PC-3 (cell line): ENCODE measurements at regions not wholly inside any gene's neighbourhood (a gene's known extent, or its start where the extent isn't known, plus 50 kb on each side); places are given as distances from the start of the nearest gene placed in this dataset.

Source experiments
- ATAC-seq: fragments of 200-7000 bp; cut with Tn5 transposase; 2 replicates; pipeline ENCODE4 v1.9.1; 2020; ENCODE audit warnings: mild to moderate bottlenecking, moderate library complexity
- BruUV-seq: library from RNA; stranded (reverse); fragments of 400-500 nt; replicated peaks from 2 replicates; lab custom pipeline; 2021; lab: Mats Ljungman, UMichigan
- CTCF ChIA-PET: fragments of 300-600 bp; sonication (Branson Sonifier 250); formaldehyde crosslinking; loops from one replicate; lab custom pipeline; 2022; ENCODE audit warnings: antibody characterized with exemption; lab: Charles Lee
- POLR2A ChIA-PET: fragments of 300-600 bp; sonication (Branson Sonifier 250); formaldehyde crosslinking; loops from one replicate; lab custom pipeline; 2022; ENCODE audit warnings: antibody characterized with exemption; ENCODE audit not compliant: unreplicated experiment; lab: Charles Lee
- DNase-seq: peaks from one replicate; pipeline ENCODE4 v3.0.0-alpha.2; 2015
- H2AFZ ChIP-seq: fragments of 300-600 bp; sonication (generic); 2 replicates; pipeline ENCODE4 v1.6.0; 2016; ENCODE audit warnings: antibody characterized with exemption, low read length
- H3F3A ChIP-seq: fragments of 300-600 bp; sonication (generic); one replicate; pipeline ENCODE4 v1.6.0; 2017; ENCODE audit warnings: antibody characterized with exemption, low read length, control low read depth, mild to moderate bottlenecking; ENCODE audit not compliant: unreplicated experiment
- H3K27ac ChIP-seq: fragments of 300-600 bp; sonication (generic); 2 replicates; pipeline ENCODE4 v1.5.1; 2016; ENCODE audit warnings: mild to moderate bottlenecking, low read length
- H3K27me3 ChIP-seq: fragments of 300-600 bp; sonication (generic); 2 replicates; pipeline ENCODE4 v1.6.1; 2016; ENCODE audit warnings: low read length, mixed read lengths
- H3K36me3 ChIP-seq: fragments of 300-600 bp; sonication (generic); 2 replicates; pipeline ENCODE4 v1.6.1; 2016; ENCODE audit warnings: low read depth, mixed run types, low read length, mixed read lengths
- H3K4me1 ChIP-seq: fragments of 300-600 bp; sonication (generic); 2 replicates; pipeline ENCODE4 v1.5.1; 2016; ENCODE audit warnings: low read length; ENCODE audit not compliant: insufficient read depth
- H3K4me2 ChIP-seq: fragments of 300-600 bp; sonication (generic); 2 replicates; pipeline ENCODE4 v1.6.0; 2016; ENCODE audit warnings: low read length
- H3K4me3 ChIP-seq: fragments of 300-600 bp; sonication (generic); 2 replicates; pipeline ENCODE4 v1.5.1; 2016; ENCODE audit warnings: mild to moderate bottlenecking, low read length, mixed read lengths
- H3K79me2 ChIP-seq: fragments of 300-600 bp; sonication (generic); 2 replicates; pipeline ENCODE4 v1.6.1; 2017; ENCODE audit warnings: low read length, mixed read lengths
- H3K9ac ChIP-seq: fragments of 300-600 bp; sonication (generic); 2 replicates; pipeline ENCODE4 v1.6.0; 2016; ENCODE audit warnings: mild to moderate bottlenecking, low read length
- H3K9me2 ChIP-seq: fragments of 300-600 bp; sonication (generic); replicated peaks from 2 replicates; pipeline ENCODE4 v1.6.1; 2016; ENCODE audit warnings: mixed run types, low read length, mixed read lengths
- H3K9me3 ChIP-seq: fragments of 300-600 bp; sonication (generic); 2 replicates; pipeline ENCODE4 v1.6.1; 2016; ENCODE audit warnings: low read length, mixed read lengths
- H4K20me1 ChIP-seq: fragments of 300-600 bp; sonication (generic); 2 replicates; pipeline ENCODE4 v1.6.1; 2016; ENCODE audit warnings: low read length, mixed read lengths
- EZH2 ChIP-seq: fragments of 300-600 bp; sonication (generic); IDR thresholded peaks from one replicate; pipeline ENCODE4 v1.6.1; 2017; ENCODE audit warnings: antibody characterized with exemption, mild to moderate bottlenecking, low read length; ENCODE audit not compliant: unreplicated experiment
- EZH2phosphoT487 ChIP-seq: fragments of 300-600 bp; sonication (generic); IDR thresholded peaks from 2 replicates; pipeline ENCODE4 v1.6.1; 2018; ENCODE audit warnings: mild to moderate bottlenecking, antibody characterized with exemption, low read length, borderline replicate concordance
- intact Hi-C: fragments of 100-400 bp; cut with micrococcal nuclease; formaldehyde crosslinking; loops from 2 replicates; pipeline ENCODE4 v1.9.0; 2023
- TF ChIP-seq, protein P1 (sequence below): fragments of 300-600 bp; sonication (generic); conservative IDR thresholded peaks from 2 replicates; pipeline ENCODE4 v1.5.1; 2017; ENCODE audit warnings: antibody characterized with exemption, low read depth, mild to moderate bottlenecking, low read length

DNA sequence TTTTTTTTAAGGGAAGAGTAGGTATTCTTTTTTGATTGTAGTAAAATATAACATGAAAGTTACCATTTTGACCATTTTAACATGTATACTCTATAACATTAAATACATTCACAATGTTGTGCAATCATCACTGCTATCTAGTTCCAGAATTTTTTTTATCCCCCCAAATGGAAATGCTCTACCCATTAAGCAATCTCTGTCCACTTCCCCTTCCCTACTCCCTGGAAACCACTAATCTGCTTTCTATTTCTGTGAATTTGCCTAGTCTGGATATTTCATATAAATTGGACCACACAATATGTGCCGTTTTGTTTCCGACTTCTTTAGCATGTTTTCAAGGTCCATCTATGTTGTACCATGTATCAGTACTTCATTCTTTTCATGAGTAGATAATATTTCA lies 429.5 kb downstream of the TLE1 start:
- Histone ChIP-seq H3F3A (no peaks in the 10 kb centered on the region), H3K9me3 (no peaks in the 10 kb centered on the region), H3K4me3 (no peak overlapping the region), H3K9ac (no peak overlapping the region), H3K9me2 (no peaks in the 10 kb centered on the region), H3K27me3 (no peaks in the 10 kb centered on the region), H2AFZ (no peak overlapping the region), H3K27ac (no peak overlapping the region), H3K4me1 (no peaks in the 10 kb centered on the region), H4K20me1 (no peaks in the 10 kb centered on the region), H3K36me3 (no peaks in the 10 kb centered on the region), H3K4me2 (no peak overlapping the region), H3K79me2 (no peaks in the 10 kb centered on the region)
- TF ChIP-seq EZH2: no peak
- POLR2A ChIA-PET: no interaction called here
- intact Hi-C loops: no loop called here
- DNase-seq: no peak
- no TSS peak for BruUV-seq
- no peak for ATAC-seq
- CTCF ChIA-PET: no interaction called here

DNA sequence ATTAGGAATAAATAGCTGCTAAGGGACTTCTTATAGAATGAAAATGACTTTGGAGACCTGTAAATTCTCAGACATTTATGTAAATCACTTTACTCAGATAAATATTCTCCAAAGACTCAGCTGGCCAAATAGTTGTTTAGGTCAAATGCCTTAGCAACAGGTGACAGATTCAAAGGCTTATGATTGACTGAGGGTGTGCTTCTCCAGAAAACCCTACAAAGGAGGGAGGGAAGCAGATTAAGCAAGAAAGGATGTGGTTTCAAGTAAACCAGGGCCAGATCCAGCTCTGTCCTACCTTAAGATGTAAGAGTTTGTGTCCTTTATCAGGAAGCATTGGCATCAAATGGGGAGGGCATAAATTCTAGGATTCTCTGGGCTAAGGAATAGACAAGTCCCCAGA lies 433.0 kb downstream of the TLE1 start:
- H3K36me3 ChIP-seq: no peaks in the 10 kb centered on the region
- DNase-seq (no peak), ATAC-seq (no peak)
- H4K20me1 ChIP-seq: no peaks in the 10 kb centered on the region
- no peaks in the 10 kb centered on the region for H3K9me3 ChIP-seq
- H3K9ac ChIP-seq: no peak overlapping the region
- no TSS peak for BruUV-seq
- ChIA-PET CTCF (no interaction called here), POLR2A (no interaction called here)
- H3K79me2 ChIP-seq: no peaks in the 10 kb centered on the region
- no peak overlapping the region for H3K4me2 ChIP-seq
- TF ChIP-seq, protein P1, sequence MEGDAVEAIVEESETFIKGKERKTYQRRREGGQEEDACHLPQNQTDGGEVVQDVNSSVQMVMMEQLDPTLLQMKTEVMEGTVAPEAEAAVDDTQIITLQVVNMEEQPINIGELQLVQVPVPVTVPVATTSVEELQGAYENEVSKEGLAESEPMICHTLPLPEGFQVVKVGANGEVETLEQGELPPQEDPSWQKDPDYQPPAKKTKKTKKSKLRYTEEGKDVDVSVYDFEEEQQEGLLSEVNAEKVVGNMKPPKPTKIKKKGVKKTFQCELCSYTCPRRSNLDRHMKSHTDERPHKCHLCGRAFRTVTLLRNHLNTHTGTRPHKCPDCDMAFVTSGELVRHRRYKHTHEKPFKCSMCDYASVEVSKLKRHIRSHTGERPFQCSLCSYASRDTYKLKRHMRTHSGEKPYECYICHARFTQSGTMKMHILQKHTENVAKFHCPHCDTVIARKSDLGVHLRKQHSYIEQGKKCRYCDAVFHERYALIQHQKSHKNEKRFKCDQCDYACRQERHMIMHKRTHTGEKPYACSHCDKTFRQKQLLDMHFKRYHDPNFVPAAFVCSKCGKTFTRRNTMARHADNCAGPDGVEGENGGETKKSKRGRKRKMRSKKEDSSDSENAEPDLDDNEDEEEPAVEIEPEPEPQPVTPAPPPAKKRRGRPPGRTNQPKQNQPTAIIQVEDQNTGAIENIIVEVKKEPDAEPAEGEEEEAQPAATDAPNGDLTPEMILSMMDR: no peak
- TF ChIP-seq EZH2 (no peak), EZH2phosphoT487 (no peak)
- no peak overlapping the region for H3K4me3 ChIP-seq
- no peaks in the 10 kb centered on the region for H3F3A ChIP-seq
- H3K27me3 ChIP-seq: no peaks in the 10 kb centered on the region
- H2AFZ ChIP-seq: no peak overlapping the region
- H3K9me2 ChIP-seq: no peaks in the 10 kb centered on the region
- intact Hi-C loops: no loop called here
- H3K4me1 ChIP-seq: no peaks in the 10 kb centered on the region
- no peak overlapping the region for H3K27ac ChIP-seq

DNA sequence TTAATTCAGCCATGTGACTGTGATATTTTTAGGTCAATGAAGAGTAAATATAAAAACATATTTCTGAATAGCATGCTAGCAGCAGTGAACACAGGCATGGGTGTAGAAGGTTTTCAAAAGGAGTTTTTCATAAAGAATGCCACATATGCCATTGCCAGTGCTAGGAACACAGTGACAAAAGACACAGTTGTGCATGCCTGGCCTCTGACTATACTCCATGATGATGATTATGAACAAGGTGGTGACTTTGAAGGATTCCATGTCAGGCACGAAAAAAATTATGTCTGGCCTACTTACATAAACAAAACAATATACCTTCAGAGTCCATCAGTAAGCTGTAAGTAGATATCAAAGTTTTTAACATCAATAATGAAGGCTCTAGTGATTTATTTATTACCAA lies 438.7 kb downstream of the TLE1 start:
- no peak for TF ChIP-seq EZH2
- no peak for TF ChIP-seq EZH2phosphoT487
- TF ChIP-seq, protein P1: no peak
- DNase-seq (no peak), ATAC-seq (no peak)
- no peaks in the 10 kb centered on the region for H3F3A ChIP-seq
- H4K20me1 ChIP-seq: no peaks in the 10 kb centered on the region
- H3K4me1 ChIP-seq: no peaks in the 10 kb centered on the region
- H3K27me3 ChIP-seq: no peaks in the 10 kb centered on the region
- H3K27ac ChIP-seq: no peak overlapping the region
- BruUV-seq: no TSS peak
- H3K9ac ChIP-seq: no peak overlapping the region
- H3K9me2 ChIP-seq: no peaks in the 10 kb centered on the region
- no peak overlapping the region for H3K4me3 ChIP-seq
- CTCF ChIA-PET: no interaction called here
- H3K4me2 ChIP-seq: no peak overlapping the region
- intact Hi-C loops: no loop called here
- H3K36me3 ChIP-seq: no peaks in the 10 kb centered on the region
- no peak overlapping the region for H2AFZ ChIP-seq
- no peaks in the 10 kb centered on the region for H3K79me2 ChIP-seq
- H3K9me3 ChIP-seq: no peaks in the 10 kb centered on the region
- POLR2A ChIA-PET: no interaction called here
